Activated CD8-positive, alpha-beta memory T cell treated with anti-CD3 and anti-CD28 coated beads, Interleukin-2, amount 50 U/mL, for 24 hours (primary cell): ENCODE measurements at regions not wholly inside any gene's neighbourhood (a gene's known extent, or its start where the extent isn't known, plus 50 kb on each side); places are given as distances from the start of the nearest gene placed in this dataset.
"Not testable (repeated sequence)": the region's sequence is repeated elsewhere in the genome, so short reads cannot be mapped to it uniquely, and the experiment has no call there.

ENCODE experiments used
- DNase-seq: peaks from one replicate; pipeline ENCODE4 v3.0.0-alpha.2; 2020; ENCODE audit errors: extremely low read depth

DNA sequence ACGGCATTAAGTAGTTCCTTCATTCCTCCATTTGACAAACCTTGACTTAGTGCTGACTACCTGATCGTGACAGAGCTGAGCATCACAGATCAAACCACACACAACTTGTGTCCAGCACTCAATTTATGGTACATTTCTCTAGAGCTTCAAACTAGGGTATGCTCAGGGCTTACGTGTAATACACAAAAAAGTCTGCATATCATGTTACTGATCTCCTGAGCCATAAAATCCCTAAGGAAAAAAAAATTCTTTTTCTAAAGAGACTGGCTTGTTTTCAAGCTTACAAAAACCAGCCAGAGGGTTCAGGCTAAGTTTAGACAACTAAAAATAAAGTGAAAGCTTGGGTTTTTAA, 88.0 kb upstream of the ALKAL2 start:
- DNase-seq: no peak

DNA sequence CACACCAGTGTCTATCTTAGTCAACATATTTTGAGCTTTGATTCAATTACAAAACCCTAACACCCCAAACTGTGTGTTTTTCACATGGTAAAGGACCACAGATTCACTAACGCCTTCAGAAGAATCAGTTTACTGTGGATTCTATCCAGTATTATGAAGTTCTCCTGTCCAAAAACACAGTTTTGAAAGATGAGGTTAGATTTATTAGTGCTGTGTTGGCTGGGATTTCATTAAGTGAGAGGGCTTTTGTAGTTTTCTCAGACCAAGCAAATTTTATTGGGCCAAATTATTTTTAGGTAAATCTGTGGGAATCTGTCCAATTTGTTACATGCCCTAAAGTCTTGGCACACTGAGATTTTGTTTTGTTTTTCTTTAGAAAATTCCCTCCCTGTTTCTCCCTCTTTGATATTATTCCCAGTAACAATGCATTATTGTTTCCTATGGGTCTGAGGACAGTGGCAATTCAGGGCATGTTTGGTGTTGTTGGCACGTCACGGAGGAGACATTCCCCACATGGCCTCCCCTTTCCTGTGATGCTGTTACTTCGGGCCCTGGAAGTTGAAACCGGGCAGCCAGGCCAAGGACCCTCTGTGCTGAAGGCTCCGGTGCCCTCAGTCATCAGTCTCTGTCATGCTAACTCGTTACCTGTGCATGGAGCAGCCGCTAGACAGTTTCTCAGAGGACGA, 87.5 kb upstream of the ALKAL2 start:
- no peak for DNase-seq

DNA sequence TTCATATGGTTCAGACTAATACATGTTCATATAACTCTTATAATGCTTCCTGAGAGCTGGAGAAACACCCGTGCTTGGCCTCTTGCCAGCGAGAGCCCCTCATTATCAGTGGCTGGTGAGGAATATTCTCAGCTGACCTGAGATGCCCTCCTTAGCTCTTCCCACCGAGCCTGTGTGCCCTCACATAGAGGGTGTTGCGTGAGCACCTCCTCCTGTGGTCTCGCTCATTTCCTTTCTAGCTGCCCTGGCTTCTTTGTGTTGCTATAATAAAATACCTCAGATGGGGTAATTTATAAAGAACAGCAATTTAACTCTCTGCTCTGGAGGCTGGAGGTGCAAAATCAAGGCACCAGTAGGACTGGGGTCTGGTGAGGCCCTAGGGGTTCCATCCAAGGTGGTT, 80.5 kb upstream of the ALKAL2 start:
- DNase-seq: no peak

DNA sequence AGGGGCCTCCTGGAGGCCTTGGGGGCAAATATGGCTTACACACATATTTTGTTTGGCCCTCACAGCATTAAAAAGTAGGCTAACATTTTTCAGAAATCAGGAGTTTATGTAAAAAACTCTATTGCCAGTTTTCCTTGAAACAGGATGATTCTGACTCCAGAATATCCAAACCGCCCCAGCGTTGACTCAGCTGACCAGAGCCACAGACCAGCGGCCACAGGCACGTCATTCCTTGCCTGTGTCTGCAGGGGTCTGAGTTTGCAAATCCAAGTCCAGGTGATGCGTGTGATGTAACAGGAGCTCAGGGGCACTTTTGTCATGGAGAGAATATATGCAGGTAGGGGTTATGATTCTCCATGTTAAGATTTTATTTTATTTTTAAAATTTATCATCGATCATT, 79.4 kb upstream of the ALKAL2 start:
- no peak for DNase-seq

DNA sequence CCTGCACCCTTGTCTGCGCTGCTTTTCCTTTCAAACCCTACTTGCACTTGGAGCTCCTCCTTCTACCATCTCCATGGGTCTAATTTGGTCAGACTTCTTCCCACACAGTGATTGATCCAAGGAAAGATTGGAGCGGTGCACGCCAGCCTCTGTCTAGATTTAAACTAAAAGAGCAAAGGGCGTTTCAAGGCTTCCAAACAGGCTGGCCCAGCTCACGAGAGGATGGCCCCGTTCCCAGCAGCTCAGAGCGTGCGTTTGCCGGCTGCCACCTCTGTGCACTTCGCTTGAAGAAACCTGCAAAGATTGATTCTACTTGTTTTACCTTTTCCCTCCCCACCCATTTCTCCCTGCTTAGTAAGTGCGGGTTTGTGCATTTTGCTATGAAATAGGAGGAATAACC, 78.8 kb upstream of the ALKAL2 start:
- DNase-seq: no peak

DNA sequence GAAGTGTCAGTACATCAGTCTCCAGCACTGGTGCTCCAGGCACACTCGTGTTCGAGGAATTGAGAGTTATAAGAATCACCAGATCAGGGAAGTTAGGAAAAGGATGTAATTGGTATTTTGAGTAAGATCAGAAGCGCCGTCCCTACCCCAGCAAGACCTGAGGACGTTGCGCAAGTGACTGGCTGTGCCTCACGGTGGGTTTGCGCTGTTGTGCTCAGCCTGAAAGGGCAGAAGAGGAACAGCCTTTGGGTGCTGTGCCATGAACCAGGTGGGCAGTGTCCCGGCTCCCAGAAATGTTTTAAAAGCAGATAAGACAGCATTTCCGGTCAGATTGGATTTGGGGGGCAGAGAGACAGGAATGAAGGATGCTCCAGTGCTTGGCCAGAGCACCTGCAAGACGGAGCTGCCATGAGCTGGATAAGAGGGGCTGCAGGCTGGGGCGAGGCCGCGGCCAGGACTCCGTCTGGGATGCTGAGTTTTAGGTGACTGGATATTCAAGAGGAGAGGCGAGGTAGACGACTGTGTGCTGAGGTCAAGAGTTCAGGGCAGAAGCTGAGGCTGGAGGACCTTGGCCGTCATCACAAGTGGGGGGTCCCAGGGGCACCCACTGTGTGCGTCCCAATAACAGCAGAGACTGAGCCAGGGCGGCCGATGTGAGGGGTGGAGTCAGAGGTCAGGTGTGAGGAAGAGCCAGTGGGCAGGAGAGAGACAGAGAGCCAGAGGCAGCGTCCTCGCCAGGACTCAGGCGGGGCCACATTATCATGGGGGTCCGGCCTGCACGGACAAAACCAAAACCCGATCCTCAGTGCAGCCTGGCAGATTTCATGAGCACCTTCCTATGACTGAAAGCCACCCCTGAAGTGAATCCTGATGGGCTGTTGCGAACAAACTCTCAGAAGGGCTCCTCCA, 77.7 kb upstream of the ALKAL2 start:
- no peak for DNase-seq

DNA sequence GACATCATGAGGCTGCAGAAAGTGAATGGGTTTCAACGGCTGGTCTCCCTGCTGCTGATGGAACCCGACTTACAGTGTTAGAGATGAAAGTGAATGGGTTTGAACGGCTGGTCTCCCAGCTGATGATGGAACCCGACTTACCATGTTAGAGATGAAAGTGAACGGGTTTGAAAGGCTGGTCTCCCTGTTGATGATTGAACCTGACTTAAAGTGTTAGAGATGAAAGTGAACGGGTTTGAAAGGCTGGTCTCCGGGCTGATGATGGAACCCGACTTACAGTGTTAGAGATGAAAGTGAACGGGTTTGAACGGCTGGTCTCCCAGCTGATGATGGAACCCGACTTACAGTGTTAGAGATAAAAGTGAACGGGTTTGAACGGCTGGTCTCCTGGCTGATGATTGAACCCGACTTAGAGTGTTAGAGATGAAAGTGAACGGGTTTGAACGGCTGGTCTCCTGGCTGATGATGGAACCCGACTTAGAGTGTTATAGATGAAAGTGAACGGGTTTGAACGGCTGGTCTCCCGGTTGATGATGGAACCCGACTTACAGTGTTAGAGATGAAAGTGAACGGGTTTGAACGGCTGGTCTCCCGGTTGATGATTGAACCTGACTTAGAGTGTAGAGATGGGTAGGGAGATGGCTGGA, 76.1 kb upstream of the ALKAL2 start:
- no peak for DNase-seq

DNA sequence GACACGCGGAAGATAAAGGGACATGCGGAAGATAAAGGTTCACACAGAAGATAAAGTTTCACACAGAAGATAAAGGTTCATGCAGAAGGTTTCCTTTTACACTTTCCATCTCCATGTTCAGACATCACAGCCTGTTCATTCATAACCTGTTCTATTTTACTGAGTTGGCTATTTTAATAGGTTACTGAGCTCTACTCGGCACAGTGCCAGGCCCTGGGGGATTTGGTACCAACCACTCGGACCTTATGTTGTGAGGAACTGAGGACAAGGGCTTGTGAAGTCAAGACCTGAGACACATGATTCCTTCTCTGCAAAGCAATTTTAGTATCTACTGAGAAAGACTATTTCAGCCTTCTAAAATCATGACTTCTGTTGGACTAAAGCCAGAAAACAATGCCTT, 75.0 kb upstream of the ALKAL2 start:
- no peak for DNase-seq

DNA sequence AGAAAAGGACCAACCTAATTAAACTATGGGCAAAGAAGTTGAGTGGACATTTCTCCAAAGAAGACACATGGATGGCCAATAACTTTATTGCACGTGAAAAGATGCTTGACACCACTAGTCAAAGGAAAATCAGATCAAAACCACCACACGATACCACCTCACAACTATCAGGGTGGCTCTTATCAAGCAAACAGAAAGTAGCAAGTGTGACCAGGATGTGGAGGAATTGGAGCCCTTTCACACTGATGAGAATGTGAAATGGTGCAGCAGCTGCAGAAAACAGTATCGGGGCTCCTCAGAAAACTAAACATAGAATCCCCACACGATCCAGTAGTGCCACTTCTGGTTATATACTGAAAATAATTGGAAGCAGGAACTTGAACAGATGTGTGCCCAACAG, 72.2 kb upstream of the ALKAL2 start:
- DNase-seq: no peak

DNA sequence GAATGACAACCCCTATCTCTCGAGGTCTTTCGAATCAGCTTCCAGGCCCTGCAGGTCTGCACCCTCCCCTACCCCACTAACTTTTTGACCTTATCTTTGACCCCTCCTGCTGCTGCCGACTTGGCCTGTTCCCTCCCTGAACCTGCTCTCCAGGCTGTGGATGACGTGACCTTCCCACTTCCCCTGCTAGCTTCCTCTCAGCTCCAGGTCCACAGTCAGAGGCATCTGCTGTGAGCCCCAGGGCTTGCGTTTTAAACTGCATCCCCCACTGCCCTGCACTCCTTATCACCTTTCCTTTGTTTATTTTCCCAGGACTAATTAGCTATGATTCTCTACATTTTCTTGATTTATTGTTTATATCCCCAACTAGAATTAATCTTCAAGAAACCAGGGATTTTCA, 71.2 kb upstream of the ALKAL2 start:
- no peak for DNase-seq

DNA sequence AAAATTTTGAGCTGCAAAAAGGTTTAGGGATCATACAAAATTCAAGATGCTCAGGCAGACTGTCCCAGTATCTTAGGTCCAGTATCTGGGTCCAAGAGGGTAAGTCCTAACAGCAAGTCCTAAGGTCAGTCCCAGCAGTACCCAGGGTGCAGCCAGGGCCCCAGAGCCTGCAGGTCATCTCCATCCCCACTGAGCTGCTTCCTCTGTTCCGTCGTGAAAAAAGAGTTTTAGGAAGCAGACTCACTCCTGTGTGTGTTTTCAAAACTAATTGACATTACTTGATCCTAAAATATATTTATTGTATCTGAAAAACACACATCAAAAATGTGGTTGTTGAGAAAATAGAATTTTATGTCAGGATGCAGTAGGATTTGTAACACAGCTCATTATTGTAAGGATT, 69.9 kb upstream of the ALKAL2 start:
- DNase-seq: no peak

DNA sequence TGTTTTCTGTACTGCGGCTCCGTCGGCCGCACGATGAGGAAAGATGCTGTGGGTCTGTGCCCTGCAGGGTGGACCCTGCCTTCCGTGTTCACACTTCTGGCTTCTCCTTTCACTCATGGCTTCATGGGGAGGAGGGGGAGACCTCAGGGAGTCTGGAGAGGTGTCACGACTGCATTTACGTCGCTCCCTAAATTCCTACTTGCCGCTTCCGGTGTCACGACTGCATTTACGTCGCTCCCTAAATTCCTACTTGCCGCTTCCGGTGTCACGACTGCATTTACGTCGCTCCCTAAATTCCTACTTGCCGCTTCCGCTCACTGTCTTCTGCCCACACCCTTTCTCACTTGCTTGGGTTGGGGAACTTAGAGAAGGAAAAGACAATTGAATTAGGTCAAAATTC, 68.4 kb upstream of the ALKAL2 start:
- DNase-seq: not testable (repeated sequence)

DNA sequence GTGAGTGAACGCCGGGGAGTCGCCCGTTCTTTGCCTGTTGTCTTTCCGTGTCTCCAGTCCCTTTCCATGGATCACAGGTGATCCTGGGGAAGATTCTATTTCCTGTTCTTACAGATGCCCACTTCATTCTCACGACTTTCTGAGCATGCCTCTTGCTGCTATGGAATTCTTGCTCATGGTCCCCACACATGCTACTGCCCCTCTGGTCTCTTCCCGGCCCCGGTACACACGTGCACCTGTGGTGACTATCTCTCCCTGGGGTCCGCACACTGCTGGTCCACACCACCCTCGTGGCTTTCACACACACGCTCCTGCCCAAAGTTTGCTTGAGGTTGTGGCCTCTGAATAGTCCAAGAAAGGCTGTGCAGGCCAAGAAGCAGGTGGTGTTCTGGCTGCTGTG, 67.9 kb upstream of the ALKAL2 start:
- no peak for DNase-seq

DNA sequence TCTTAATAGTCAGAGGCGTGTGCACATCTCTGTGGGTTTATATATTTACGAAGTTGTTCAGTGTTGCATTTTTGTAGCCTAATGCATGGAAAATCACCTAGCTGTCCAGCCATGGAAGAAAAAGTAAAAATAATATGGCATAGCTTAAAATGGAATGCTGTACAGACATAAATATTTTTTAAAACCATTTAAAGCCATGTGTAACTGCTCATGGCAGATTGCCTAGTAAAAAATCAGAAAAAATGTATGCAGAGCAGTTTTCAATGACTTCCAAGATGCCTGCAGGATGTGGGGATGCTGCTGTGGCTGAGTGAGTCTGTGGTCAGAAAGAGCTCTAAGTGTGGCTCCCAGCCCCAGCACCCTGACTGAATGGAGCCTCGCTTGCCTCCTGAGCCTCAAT, 64.8 kb upstream of the ALKAL2 start:
- DNase-seq: no peak

DNA sequence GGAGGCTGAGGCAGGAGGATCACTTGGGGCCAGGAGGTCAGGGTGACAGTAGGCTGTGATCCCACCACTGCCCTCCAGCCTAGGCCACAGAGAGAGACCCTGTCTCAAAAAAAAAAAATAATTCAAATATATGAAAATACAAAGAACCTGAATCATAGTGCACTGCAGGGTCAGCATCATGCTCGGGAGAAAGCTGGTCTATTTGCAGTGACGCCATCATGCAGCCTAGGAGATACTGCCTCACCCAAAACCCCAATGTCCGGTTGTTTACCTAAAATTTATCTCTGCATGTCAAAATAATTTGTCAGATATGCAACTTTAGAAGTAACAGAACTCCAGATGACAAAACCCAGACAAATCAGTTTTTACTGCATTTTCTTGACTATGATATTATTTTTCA, 61.5 kb upstream of the ALKAL2 start:
- DNase-seq: no peak

DNA sequence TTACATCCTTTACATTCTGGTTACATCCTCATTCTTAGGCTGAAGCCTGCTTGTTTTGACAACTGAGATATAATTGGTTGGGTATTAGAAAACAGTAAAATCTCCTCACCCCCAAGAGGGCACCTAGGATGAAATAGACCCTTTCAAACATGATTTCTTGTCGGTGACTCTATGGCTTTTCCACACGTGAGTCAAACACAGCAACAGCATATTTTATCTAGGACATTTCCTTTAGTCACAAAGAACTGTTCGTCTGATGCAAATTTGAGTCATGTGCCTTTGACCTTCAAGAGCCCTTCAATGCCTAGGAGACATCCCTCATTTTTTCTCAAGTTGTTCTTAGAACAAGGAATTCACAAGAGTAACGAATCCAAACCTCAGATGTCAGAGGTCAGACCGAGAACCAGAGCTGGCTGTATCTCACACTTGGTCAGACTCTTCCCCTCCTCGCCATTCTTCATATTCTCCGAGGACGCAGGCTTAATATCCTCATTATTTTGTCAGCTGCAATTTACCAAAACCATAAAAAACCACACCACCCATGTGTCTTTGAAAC, 60.5 kb upstream of the ALKAL2 start:
- DNase-seq: no peak

DNA sequence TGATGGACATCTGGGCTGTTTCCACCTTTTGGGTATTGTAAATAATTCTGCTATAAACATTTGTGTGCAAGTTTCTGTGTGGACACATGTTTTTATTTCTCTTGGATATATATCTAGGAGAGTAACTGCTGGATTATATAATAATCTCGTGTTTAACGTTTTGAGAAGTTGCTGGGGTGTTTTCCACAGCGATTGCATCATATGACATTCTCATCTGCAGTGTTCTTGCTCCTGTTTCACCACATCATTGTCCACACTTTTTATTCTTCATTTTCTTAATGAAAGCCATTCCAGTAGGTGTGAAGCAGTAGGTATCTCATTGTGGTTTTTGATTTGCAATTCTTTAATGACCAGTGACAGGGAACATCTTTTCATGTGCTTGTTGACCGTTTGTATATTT, 56.9 kb upstream of the ALKAL2 start:
- no peak for DNase-seq

DNA sequence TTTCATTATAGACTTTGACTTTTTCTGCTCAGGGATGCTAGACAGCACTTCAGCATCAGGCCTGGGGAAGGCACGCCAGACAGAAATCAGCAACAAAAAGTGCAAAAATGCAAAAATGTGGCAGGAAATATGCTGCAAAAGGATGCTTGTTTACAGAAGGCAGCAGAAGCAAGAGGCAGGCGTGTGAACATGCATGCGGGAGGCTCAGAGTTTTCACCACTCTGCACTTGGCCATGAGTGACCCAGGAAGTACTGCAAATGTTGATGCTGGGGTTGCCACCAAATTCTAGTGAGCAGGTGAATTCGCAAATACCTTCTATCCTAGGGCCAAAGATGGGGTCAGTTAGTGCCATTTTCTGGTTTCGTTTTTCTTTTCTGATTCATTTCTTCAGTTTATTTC, 55.5 kb upstream of the ALKAL2 start:
- DNase-seq: no peak

DNA sequence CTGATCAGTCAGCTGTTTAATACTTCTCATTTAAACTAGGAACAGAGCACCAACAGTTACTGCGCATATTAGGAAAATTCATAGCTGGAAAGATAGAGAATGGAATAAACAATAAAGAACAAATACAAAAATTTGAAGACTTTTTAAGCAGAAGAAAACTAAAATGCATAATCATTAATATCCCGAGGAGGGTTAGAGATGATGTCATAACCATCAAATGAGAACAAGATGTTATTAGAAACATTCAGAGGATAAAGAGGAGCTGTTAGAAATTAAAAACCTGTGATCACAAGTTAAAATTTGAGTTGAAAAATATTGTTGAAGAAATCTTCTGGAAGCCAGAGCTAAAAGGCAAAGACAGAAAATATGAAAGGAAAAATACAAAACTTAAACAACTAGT, 54.0 kb upstream of the ALKAL2 start:
- DNase-seq: no peak

DNA sequence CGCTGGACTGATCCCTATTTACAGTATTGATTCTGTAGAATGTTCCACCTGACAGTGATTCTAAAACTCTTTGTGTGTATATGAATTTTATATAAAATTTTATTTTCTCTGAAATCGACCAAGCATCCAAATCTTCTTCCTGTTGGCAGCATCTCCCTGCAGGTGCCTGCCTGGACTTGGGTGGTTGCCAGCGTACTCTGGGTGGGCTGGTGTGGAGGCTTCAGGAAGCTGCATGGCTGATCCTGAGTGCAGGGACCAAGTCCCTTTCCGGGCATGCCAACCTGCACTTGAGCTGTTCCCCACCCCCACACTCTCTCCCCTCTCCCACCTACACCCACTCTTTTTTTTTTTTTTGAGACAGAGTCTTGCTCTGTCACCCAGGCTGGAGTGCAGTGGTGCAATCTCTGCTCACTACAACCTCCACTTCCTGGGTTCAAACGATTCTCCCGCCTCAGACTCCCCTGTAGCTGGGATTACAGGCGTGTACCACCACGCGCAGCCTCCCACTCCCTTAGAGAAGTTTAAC, 53.2 kb upstream of the ALKAL2 start:
- no peak for DNase-seq
